Activated CD4-positive, alpha-beta T cell treated with anti-CD3 and anti-CD28 coated beads, Interleukin-2, amount 50 U/mL, for 1 hour (primary cell): ENCODE measurements at regions not wholly inside any gene's neighbourhood (a gene's known extent, or its start where the extent isn't known, plus 50 kb on each side); places are given as distances from the start of the nearest gene placed in this dataset.

Experiments
- DNase-seq: peaks from one replicate; pipeline ENCODE4 v3.0.0-alpha.2; 2020

DNA sequence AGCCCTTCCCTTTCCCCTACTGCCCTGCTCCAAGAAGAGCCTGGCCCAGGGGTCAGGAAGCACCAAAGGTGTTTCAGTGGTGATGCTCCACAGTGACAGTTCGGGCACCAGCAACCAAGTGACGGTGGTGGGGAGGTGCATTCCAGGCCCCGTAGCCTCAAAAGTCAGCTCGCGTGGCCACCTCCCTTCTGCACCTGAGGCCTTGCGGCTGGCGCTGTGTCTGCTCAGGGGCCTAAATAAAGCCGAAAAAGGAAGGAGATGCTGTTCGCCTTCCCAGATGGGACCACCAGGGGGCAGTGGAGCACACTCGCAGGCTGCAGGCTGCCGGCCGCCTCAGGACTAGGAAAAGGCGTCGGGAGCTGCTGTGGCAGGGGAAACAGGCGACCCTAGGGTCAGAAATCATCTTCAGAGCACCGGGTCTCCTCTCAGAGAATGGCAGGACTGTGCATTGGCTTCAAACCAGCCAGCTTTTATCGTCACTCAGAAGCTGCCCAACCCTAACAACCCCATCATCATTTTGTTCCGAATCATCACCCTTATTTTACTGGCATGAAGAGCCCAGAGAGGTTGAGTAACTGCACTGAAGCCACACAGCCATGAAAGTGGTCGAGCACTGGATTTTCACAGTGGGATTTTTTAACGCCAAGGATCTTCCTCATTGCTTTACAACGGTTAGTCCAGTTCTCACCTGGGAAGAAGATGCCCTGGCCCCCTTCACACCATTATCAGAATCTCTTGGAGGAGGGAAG lies 213.0 kb upstream of the CELF4 start:
- DNase-seq: peak; percentile 2

DNA sequence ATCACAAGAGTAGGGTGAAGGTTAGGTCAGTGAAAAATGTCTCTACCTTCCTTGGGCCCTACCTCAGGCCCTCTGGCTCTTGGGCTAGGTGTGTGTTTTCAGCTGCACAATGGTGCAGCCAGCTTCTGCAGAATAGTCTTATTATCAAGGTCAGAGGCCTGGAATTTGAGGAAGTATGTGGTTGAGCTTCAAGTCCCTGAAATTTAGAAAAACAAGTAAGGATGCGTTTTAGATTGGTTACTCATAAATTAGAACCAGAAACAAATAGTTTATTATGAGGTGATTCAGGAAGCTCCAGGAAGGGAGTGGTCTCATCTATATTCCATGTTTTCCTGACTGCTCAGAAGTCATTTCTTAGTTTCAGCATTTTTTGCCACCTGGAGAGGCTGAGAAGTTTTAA lies 204.2 kb upstream of the CELF4 start:
- DNase-seq: no peak

DNA sequence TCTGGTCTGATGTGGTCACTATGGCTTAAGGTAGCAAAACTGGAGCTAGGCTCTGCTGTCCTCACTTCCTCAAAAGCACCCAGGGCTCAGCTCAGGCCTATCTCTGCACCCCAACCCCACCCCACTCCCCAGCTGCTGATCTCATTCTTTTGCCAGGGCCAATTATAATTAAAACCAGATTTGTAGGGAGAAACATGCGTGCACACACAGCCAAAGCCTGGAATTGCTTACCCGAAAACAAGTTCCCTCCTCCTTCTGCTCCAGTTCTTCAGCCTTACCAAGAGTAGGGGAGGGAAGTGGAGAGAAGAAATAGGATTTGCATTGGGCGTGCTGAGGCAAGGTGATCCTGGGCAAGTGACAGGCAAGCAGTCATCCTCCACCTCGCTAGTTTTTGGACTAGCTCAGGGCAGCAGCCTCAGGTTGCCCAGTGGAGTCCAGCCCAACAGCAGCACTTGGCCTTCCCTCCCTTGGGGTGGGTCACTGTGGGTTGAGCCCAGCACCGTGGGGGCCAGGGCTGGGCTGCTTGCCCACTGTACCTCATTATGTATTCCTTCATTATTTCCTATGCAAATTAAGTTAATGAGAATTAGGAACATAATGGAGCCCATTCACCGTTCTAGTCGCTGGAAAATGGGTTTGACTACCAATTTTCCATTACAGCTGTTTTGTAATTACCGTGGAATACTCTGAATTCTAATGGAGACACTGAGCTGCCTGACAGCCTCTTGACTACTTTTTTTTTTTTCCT lies 199.1 kb upstream of the CELF4 start:
- DNase-seq: no peak

DNA sequence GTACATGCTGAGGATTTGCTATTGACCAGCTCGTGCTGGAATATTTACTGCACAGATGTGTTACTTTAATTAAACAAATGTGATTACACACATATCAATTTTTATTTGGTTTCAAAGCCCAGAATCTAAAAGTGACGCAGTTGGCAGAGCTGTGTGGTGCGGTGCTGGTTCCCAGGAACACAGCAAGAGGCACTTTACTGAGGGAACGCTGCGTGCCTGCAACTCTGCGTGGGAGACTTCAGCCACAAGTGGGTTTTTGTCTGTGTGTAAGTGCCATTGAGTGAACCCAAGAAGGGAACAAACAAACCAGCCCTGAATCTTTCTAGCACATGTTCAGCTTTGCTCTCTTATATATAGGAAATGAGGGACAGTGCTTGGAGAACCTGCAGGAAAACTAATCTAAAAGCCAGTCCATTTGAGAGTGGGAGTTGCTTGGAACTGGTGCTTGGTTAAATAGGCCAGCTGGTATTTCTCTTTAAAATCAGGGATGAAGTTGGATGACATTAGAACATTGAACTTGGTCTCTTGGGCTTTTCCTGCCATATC lies 196.6 kb upstream of the CELF4 start:
- no peak for DNase-seq

DNA sequence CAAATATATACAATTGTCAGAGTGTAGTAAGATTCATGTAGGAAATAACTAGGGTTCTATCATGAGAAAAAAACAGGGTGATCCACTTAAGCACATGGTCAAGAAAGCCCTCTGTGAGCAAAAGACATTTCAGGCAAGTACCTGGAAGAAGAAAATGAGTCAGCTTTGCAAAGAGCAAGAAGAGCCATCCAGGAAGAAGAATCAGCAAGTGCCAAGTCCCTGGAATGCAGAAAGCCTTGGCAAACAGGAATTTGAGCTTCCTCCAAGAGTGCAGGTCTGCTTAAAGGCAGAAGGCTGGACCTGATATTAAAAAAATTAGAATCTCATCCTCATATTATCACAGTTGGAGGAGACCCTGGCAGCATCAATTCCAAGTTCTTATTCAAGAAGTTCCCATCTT lies 188.5 kb upstream of the CELF4 start:
- no peak for DNase-seq

DNA sequence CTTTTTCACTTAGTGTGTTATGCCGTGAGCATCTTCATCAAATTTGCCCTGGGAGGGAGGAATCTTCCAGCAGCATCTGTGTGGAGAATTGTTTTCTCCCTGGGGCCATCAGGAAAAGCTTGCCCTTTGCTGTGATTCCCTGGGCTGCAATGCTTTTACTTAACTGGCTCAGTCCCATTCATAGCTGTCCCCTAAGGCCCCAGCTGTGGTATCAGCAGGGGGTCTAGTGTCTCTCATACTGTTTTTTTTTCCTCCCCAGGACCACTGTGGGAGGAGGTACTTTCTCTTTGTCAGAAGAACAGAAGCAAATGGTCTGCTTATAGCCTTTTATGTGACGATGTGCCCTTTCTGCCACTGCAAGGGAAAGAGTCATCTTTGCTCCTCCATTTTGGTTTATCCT lies 176.8 kb upstream of the CELF4 start:
- no peak for DNase-seq

DNA sequence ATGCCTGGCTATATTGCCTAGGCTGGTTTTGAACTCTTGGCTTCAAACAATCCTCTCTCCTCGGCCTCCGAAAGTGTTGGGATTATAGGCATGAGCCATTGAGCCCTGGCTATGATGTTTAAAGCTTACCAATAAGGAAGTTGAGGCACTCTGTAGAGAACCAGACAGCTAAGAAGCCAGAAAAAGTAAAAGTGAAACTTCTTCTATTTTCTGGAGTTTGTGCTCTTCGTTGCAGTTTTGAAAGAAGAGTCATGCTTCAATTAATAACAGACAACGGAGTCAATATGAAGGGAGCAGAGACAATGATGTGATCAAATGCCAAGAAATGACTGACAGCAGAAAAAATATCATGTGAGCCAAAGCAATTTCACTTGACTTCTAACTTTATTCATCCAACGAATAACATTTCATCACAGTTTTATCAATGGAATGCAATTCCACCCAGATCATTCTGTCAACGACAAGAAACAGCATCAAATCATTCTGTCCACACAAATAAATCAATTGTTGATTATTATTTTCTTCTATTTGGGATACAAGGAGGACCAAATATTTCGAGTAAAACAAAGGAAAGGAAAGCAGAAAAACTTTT lies 175.5 kb upstream of the CELF4 start:
- DNase-seq: no peak

DNA sequence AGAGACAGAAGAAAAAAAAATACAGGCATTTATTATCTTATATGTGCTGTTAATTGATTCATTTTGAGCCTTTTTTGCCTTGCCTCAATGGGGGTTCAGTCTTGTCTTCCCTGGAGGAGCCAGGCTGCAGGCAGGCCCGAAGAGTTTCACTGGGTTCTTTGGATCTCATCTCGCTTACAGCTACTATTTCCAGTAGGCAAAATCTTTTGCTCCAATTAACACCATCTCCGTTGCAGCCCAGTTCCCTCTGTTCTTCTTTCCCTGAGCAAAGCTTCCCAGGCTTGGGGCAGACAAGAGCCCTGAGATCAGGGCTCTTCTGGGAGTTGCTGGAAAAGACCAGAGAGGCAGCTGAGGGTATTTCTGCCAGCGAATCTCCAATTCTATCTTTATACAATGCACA lies 168.8 kb upstream of the CELF4 start:
- DNase-seq: no peak

DNA sequence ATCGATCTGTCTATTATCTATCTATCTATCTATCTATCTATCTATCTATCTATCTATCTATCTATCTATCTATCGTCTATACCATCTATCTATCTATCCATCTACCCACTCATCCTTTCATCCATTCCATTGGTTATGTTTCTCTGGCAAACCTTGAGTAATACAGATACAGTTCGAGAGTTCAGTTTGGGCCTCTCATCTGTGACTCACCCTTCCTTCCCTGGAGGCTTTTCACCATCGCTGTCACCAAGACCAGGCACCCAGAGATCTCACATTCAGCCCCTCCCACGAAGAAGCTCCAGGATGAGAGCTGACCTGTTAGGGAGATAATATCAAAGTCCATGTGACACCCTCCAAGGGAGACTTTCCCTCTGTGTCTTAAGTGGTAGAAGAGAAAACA lies 164.1 kb upstream of the CELF4 start:
- no peak for DNase-seq

DNA sequence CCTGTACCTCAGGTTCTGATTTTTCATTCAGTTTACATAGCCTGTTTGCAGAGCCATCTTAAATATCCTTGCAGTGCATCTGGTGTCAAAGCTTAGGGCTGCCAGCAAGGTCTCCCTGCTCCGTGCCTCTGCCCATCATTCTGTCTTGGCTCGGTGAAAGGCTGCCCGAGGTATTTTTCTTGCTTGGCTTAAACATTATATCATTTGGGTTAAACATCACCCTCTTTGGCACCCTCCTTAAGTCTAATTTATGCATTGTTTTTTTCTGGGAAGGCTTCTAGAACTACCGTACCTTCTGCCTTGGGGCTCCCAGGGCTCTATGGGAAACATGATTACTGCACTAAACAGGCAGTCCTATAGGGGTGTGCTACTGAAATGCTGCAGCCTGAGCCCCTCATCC lies 158.6 kb upstream of the CELF4 start:
- DNase-seq: no peak

DNA sequence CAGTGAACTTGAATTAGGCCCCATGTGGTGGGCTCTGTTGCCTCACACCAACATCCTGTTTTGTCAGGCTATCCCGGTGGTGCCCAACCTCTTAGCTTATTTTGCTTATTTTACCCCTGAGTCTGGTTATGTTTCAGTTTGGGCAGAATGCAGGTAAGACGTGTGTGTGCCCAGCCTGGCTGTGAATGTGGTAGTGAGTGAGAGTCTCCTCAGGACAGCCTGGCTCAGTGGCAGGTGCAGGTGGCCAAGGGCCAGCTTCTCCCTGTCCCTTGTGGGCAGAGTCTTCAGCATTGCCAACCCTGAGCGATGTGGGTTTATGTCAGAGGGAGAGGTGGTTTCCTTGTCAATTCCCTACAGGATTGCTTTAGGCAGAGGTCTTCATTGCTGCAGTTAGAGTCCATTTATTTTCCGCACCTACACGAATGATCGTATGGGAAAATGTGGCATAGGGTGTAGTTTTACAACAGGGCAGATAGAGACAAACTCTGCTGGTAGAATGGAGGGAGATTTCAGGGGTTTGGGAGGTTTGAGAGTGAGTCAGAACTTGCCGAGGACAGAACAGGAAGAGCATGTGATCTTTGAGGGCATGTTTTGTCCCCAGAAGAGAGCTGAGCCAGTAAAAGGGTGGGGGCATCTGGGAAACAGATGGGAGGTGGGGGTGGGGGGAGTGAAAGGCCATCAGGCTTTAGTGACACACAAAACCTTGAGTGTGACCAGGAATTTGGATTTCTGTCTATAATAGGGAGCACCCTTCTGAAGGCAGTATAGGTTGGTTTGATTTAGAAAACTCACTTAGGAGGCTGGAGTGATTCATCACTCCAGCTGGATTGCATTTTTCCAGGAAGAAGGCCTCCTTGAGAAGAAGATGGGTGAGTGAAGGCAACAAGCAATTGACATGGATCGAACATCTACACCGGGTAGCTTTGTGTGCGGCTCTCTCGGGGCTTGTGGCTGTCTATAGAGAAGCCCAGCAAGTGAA lies 156.2 kb upstream of the CELF4 start:
- DNase-seq: no peak

DNA sequence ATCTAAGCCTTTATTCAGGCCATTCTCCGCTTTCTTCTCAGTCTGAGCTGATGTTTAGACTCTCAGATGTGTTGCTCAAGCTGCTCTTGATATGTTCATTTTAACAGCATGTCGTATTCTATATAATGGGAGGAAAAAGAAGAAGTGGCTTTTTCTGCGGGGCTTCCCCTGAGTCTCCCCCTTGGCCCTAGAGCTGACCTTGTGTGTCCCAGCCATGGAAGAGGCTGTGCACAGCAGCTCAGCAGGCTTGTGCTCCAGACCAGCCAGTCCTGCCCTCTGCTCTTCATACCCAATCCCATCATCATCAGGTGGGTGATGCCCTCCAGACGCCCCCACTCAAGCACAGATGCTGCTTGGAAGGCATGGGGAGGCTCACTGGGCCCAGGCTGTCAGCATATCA lies 155.1 kb upstream of the CELF4 start:
- DNase-seq: no peak

DNA sequence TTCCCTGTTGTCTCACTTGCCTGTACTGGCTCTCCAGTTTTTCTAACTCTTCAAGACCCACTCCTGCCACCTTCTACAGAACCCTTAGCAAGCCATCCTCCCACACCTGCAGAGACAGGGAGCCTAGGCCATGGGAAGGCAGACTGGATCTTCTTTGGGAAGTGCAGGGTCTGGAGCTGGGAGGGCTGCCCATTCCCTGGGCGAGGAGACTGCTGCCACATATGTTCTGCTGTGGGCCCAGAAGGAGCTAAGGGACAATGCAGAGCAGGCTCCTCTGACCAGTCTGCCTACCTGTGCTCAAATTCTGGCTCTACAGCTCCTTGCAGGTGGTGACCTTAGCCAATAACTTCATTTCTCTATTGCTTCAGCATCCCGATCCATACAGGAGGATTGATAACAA lies 152.1 kb upstream of the CELF4 start:
- no peak for DNase-seq

DNA sequence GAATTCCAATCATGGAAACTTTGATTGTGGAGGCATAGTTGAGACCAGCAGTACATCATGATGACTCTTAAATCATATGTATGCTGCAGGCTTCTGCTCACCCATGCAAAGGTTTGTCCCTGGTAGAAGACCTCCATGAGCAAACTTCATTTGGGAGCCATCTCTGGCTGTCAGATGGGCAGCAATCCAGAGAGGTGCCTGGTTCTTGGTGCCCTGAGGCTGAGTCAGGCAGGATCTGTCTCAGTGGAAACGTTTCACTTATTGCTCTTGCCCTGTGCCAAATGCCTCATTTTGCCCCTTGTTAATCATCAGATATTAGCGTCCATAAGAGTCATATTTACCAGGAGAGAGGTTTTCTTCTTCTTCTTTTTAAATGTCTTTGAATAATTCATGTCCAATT lies 151.5 kb upstream of the CELF4 start:
- DNase-seq: no peak

DNA sequence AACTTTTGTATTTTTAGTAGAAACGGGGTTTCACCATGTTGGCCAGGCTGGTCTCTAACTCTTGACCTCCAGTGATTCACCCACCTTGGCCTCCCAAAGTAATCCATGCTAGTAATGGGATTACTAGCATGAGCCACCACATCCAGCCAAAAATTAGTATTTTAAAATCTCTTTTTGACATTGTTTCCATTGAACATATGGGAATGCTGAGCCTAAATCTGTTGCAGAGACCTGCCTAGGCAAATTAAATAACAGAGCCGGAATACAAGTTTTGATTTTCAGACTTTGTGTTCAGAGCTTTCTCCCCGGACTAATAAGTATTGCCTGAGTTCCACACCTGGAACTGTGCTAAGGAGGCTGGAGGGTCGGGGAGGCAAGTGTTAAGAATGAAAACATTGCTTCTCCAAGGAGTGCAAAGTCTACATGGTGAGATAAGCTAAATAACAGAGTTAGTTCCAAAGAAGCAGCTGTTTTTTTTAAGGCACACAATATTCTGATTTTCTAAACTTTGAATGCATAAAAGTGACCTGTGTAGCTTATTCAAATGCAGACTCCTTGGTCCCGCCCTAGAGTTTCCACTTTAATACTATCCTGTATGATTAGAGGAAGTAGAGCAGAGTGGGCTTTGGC lies 150.6 kb upstream of the CELF4 start:
- DNase-seq: no peak

DNA sequence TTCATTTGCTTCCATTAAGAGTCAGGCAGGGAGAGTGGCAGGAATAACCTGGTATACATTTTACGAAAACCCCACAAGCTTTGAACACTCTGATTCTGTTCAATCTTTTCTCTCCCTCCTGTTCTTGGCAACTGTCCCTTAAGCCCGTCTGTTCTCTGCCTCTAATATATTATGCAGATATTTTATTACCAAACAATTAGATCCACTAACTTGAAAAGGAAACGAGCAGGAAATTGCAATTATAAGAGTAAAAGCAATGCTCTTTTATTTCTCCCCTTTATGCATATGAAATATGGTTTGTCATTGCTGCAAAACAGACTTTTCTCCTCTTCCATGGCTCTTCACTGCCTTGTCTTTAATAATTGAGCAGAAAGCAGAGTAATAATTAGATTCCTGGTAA lies 149.1 kb upstream of the CELF4 start:
- no peak for DNase-seq

DNA sequence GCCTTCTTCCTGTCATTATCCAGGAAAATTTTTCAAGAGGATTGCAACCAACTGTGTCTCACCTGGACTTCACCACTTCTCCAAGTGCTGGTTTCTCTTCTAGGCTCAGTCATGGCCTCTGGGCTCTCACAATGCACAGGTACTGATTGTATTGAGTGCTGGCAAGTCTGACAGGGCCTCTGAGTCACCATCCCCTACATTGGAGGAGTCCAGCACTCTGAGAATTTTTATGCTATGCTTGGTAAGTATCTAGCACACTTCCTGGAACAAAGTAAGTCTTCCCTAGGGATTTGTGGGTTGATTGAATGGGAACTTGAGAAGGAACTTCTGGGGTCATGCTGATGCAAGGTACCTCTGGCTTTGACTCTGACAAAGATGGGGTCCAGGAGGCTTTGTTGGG lies 147.2 kb upstream of the CELF4 start:
- no peak for DNase-seq

DNA sequence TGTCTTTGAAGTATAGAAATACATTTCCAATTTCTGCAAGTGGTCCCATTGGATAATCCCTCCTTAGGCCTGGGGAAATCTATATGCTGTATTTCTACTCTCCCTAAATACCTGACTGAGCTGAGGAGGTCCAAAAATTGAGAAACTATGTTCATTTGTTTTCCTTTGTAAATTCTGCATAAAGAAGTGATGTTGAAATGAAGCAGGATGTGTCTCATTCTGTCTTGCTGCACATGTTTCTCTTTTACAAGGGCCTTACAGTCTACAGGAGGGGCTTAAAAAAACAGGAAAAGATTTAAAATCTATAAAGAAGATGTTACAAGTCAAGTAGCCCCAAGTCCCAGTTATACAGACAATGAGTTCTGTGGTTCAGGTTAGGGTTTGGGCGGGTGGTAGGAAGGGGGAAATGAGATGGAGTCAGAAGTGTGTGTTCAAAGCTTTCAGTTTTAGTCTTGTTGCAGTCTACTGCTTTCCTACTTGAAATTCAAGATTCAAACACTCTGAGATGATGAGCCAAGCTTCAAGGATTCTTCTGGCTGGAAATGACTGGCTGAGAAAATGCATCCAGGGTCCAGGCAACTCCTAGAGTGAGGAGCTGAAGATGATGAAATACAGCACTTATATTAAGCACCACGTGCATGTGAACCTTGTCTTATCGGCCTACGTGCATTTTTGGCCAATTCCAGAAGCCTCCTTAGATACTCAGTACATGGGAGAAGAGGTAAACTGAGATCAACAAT lies 146.3 kb upstream of the CELF4 start:
- no peak for DNase-seq

DNA sequence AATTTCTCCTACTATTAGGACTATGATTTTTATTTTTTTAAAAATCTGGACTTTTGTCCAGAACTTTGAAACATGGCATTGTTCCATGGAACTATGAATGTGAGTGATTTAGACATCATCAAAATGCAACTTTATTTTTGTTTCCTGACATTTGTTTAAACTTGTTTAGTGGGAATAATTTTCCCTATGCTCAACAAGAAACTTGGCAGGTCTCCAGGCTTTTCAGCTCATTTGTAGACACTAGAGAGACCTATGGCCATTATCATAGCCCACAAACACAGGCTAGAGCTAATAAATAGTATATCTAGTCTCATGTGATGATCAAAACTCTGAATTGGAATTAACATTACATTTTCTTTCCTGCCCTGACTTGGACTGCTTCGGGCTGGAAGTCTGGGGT lies 145.1 kb upstream of the CELF4 start:
- DNase-seq: no peak

DNA sequence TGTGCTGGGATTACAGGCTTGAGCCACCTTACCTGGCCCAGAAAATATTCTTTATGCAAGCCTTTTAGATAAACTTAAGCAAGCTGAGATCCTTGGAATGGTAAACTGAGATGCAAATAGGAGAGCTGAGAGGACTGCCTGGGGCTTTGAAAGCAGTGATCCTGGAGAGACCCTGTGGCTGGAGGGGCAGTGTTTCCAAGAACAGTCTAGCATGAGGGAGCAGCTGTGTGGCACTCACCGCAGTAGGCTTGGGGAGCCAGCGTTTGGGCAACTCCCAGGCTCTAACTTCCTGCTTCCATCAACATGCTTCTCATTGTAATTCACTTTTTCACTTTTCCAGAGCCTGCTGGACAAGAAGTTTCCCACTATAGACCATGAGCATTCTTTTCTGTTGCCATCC lies 144.1 kb upstream of the CELF4 start:
- no peak for DNase-seq

DNA sequence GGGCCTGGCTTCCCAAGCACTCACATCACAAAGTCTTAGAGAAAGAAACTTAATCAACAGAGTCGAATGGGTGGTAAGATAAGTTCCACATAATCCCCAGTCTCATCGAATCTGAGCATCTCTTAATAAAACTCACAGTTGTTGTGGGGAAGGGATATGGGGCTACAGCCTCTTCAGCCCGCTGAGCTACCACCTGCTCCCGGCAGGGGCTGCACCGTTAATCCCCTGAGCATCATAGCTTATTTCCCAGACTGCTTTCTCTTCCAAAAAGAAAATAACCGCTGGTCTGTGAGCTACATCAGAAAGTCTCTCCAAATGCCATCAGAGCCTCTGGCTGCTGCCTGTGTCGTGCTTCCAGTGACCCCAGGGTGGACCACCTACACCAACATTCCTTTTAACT lies 139.4 kb upstream of the CELF4 start:
- DNase-seq: no peak

DNA sequence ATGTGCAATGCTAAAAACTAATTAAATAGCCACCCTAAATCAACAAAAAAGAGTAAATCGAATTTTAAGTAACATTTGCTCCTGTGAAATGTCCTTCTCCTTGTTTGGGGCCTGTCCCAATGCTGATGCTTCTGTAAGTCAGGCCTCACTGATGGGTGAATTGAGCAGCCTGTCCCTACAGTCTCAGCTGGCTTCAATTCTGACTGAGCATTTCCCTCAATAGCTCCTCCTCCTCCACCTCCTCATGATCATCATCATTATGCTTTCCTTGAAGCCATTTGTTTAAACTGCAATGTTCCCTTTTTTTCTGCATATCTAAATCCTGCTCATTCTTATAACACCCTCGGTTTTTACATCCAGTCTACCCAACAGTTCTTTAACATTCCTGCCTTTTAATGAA lies 137.2 kb upstream of the CELF4 start:
- no peak for DNase-seq
